Colonic mucosa (tissue), 4 donors: ENCODE measurements at regions not wholly inside any gene's neighbourhood (a gene's known extent, or its start where the extent isn't known, plus 50 kb on each side); places are given as distances from the start of the nearest gene placed in this dataset.

Experiments used
- DNase-seq: peaks from one replicate; pipeline ENCODE4 v3.0.0-alpha.2; 2020
- H3K27ac ChIP-seq: fragments of 200-600 bp; one replicate; pipeline ENCODE4 v1.8.0; 2021
- H3K27me3 ChIP-seq: fragments of 200-600 bp; one replicate; pipeline ENCODE4 v1.8.0; 2021
- H3K36me3 ChIP-seq: fragments of 200-600 bp; one replicate; pipeline ENCODE4 v1.8.0; 2021
- H3K4me1 ChIP-seq: fragments of 200-600 bp; one replicate; pipeline ENCODE4 v1.8.0; 2021; ENCODE audit warnings: mild to moderate bottlenecking
- H3K4me3 ChIP-seq: fragments of 200-600 bp; one replicate; pipeline ENCODE4 v1.8.0; 2021
- H3K9ac ChIP-seq, 2 donors: one replicate each; pipeline ENCODE4 v1.7.0; 2013; ENCODE audit warnings: control low read depth in 2 of 2, low read depth in 2 of 2, low read length in 2 of 2
- H3K9me3 ChIP-seq: fragments of 200-600 bp; one replicate; pipeline ENCODE4 v1.8.0; 2021
- CTCF ChIP-seq: fragments of 200-600 bp; IDR thresholded peaks from one replicate; pipeline ENCODE4 v1.8.0; 2022; ENCODE audit warnings: antibody characterized with exemption, mild to moderate bottlenecking
- intact Hi-C: fragments of 100-400 bp; cut with DNase I; formaldehyde crosslinking; loops from one replicate; pipeline ENCODE4 v1.14.1; 2022
- donor health status: healthy.
- donor health status: DM: no; HTN: no; CAD: no.
- donor health status: DM: no; HTN: no; CAD: no.

- no peaks in the 10 kb centered on the region for H3K9me3 ChIP-seq
- no peak for DNase-seq
- H3K4me1 ChIP-seq, result no peaks in the 10 kb centered on the region
- H3K27ac ChIP-seq, result no peak overlapping the region
- no peak overlapping the region for H3K9ac ChIP-seq
- TF ChIP-seq CTCF, result no peak
- no peak overlapping the region for H3K4me3 ChIP-seq
- no peaks in the 10 kb centered on the region for H3K27me3 ChIP-seq
- intact Hi-C loops, result no loop called here
- H3K36me3 ChIP-seq, result no peaks in the 10 kb centered on the region
Observed at GRCh38 chr1:106722466-106722865, 334.0 kb upstream of the PRMT6 start.

- intact Hi-C loops, result no loop called here
- H3K4me3 ChIP-seq, result no peak overlapping the region
- no peaks in the 10 kb centered on the region for H3K27me3 ChIP-seq
- no peak for TF ChIP-seq CTCF
- H3K4me1 ChIP-seq, result no peaks in the 10 kb centered on the region
- no peaks in the 10 kb centered on the region for H3K9me3 ChIP-seq
- no peaks in the 10 kb centered on the region for H3K36me3 ChIP-seq
- no peak overlapping the region for H3K27ac ChIP-seq
- DNase-seq, result no peak
- H3K9ac ChIP-seq, result no peak overlapping the region
Observed at GRCh38 chr1:106727171-106727570, 329.3 kb upstream of the PRMT6 start.

- Histone ChIP-seq H3K4me1 (no peaks in the 10 kb centered on the region), H3K9me3 (no peaks in the 10 kb centered on the region), H3K27me3 (no peaks in the 10 kb centered on the region), H3K4me3 (no peak overlapping the region), H3K36me3 (no peaks in the 10 kb centered on the region), H3K9ac (no peak overlapping the region), H3K27ac (no peak overlapping the region)
- intact Hi-C loops, result no loop called here
- no peak for TF ChIP-seq CTCF
- DNase-seq, result no peak
Observed at GRCh38 chr1:106746448-106747085, 309.9 kb upstream of the PRMT6 start.

- H3K9me3 ChIP-seq, result no peaks in the 10 kb centered on the region
- TF ChIP-seq CTCF, result no peak
- no peaks in the 10 kb centered on the region for H3K27me3 ChIP-seq
- no peaks in the 10 kb centered on the region for H3K4me1 ChIP-seq
- no peak overlapping the region for H3K4me3 ChIP-seq
- intact Hi-C loops, result no loop called here
- H3K36me3 ChIP-seq, result no peaks in the 10 kb centered on the region
- DNase-seq, result no peak
- H3K27ac ChIP-seq, result no peak overlapping the region
- H3K9ac ChIP-seq, result no peak overlapping the region
Observed at GRCh38 chr1:106747232-106747631, 309.2 kb upstream of the PRMT6 start.

- H3K4me3 ChIP-seq, result no peak overlapping the region
- H3K9ac ChIP-seq, result no peak overlapping the region
- no peaks in the 10 kb centered on the region for H3K4me1 ChIP-seq
- H3K36me3 ChIP-seq, result no peaks in the 10 kb centered on the region
- no peaks in the 10 kb centered on the region for H3K9me3 ChIP-seq
- no peaks in the 10 kb centered on the region for H3K27me3 ChIP-seq
- no peak overlapping the region for H3K27ac ChIP-seq
- intact Hi-C loops, result no loop called here
- no peak for DNase-seq
- no peak for TF ChIP-seq CTCF
Observed at GRCh38 chr1:106747791-106748190, 308.7 kb upstream of the PRMT6 start.
